Colonic mucosa (tissue), 4 donors: ENCODE measurements at regions not wholly inside any gene's neighbourhood (a gene's known extent, or its start where the extent isn't known, plus 50 kb on each side); places are given as distances from the start of the nearest gene placed in this dataset.

Experiments used
- DNase-seq: peaks from one replicate; pipeline ENCODE4 v3.0.0-alpha.2; 2020
- H3K27ac ChIP-seq: fragments of 200-600 bp; one replicate; pipeline ENCODE4 v1.8.0; 2021
- H3K27me3 ChIP-seq: fragments of 200-600 bp; one replicate; pipeline ENCODE4 v1.8.0; 2021
- H3K36me3 ChIP-seq: fragments of 200-600 bp; one replicate; pipeline ENCODE4 v1.8.0; 2021
- H3K4me1 ChIP-seq: fragments of 200-600 bp; one replicate; pipeline ENCODE4 v1.8.0; 2021; ENCODE audit warnings: mild to moderate bottlenecking
- H3K4me3 ChIP-seq: fragments of 200-600 bp; one replicate; pipeline ENCODE4 v1.8.0; 2021
- H3K9ac ChIP-seq, 2 donors: one replicate each; pipeline ENCODE4 v1.7.0; 2013; ENCODE audit warnings: control low read depth in 2 of 2, low read depth in 2 of 2, low read length in 2 of 2
- H3K9me3 ChIP-seq: fragments of 200-600 bp; one replicate; pipeline ENCODE4 v1.8.0; 2021
- intact Hi-C: fragments of 100-400 bp; cut with DNase I; formaldehyde crosslinking; loops from one replicate; pipeline ENCODE4 v1.14.1; 2022
- TF ChIP-seq, protein P1 (sequence below): fragments of 200-600 bp; IDR thresholded peaks from one replicate; pipeline ENCODE4 v1.8.0; 2022; ENCODE audit warnings: antibody characterized with exemption, mild to moderate bottlenecking
- donor health status: healthy.
- donor health status: DM: no; HTN: no; CAD: no.
- donor health status: DM: no; HTN: no; CAD: no.

DNA sequence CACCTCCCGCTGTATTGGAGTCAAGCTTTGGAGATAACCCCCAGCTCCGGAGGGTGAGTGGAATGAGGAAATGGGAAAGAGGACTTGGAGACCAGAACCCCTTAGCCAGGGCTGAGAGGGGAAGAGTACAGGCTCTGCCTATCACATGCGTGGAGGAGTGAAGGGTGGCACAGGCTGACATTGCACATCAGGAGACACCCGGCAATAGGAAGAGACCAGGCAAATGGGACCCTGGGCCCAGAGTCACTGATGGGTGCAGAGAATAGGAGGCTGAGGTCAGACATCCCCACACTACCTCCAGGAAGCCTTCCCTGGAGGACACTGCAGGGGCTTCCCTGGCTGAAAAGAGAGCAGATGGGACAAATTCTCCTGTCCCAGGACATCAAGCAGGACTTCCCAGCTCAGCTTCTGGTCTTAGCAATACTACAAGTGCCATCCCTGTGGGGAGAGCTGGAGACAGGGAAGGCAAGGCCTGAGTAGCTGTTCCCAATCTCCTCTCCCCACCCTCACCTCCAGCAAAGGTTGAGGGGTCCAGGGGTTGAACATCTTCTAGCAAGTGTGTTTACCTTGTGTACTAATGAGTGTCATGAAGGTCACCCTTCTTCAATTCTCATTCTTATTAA lies 160.7 kb downstream of the BUD13 start:
- TF ChIP-seq, protein P1, sequence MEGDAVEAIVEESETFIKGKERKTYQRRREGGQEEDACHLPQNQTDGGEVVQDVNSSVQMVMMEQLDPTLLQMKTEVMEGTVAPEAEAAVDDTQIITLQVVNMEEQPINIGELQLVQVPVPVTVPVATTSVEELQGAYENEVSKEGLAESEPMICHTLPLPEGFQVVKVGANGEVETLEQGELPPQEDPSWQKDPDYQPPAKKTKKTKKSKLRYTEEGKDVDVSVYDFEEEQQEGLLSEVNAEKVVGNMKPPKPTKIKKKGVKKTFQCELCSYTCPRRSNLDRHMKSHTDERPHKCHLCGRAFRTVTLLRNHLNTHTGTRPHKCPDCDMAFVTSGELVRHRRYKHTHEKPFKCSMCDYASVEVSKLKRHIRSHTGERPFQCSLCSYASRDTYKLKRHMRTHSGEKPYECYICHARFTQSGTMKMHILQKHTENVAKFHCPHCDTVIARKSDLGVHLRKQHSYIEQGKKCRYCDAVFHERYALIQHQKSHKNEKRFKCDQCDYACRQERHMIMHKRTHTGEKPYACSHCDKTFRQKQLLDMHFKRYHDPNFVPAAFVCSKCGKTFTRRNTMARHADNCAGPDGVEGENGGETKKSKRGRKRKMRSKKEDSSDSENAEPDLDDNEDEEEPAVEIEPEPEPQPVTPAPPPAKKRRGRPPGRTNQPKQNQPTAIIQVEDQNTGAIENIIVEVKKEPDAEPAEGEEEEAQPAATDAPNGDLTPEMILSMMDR: no peak
- no peak overlapping the region for H3K9ac ChIP-seq
- intact Hi-C loops: no loop called here
- H3K36me3 ChIP-seq: no peaks in the 10 kb centered on the region
- H3K9me3 ChIP-seq: no peaks in the 10 kb centered on the region
- no peaks in the 10 kb centered on the region for H3K4me1 ChIP-seq
- H3K27ac ChIP-seq: no peak overlapping the region
- H3K27me3 ChIP-seq: no peaks in the 10 kb centered on the region
- DNase-seq: no peak
- H3K4me3 ChIP-seq: no peak overlapping the region

DNA sequence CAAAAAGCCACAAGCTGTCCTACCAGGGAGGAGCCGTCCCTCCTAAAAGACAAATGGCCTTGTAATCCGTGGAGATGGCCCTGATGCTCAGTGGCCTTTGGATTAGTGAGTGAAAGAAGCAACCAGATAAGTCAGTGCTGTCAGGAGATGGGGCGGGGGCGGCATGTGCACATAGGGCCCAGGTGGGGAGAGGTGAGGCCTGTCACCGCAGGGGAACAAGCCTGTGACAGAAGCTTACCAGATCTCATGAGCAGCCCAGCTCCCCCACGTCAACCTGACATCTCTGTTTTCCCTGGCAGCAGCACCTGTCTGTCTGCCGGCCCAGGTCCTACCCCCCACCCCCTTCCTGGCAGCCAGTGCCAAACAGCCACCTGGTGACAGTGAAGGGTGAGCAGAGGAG lies 162.6 kb downstream of the BUD13 start:
- no peak for DNase-seq
- H3K4me3 ChIP-seq: no peak overlapping the region
- TF ChIP-seq, protein P1: no peak

DNA sequence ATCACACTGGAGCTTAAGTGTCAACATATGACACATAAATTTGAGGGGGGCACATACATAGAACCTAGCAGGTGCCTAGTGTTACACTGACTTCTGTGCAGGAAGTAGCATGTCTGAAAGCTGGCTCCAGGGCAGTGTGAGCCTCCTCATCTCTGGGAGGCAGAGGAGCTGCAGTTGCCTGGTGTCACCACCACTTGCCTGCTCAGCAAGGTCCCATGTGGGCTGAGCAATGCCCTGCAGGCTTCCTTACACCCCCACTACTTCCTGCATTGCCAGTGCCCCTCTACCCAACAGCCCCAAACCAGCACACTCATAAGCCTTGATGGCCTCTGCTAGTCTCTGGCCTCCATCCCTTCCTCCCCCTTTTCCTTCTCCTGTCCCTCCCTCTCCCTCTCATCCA lies 165.8 kb downstream of the BUD13 start:
- no peak overlapping the region for H3K9ac ChIP-seq
- intact Hi-C loops: no loop called here
- no peak overlapping the region for H3K27ac ChIP-seq
- no peaks in the 10 kb centered on the region for H3K36me3 ChIP-seq
- no peaks in the 10 kb centered on the region for H3K4me1 ChIP-seq
- no peak overlapping the region for H3K4me3 ChIP-seq
- no peaks in the 10 kb centered on the region for H3K27me3 ChIP-seq
- TF ChIP-seq, protein P1: no peak
- no peaks in the 10 kb centered on the region for H3K9me3 ChIP-seq
- DNase-seq: no peak

More for the DNA sequence above, 162.6 kb downstream of the BUD13 start:
- Histone ChIP-seq H3K36me3 (no peaks in the 10 kb centered on the region), H3K4me1 (no peaks in the 10 kb centered on the region), H3K9ac (no peak overlapping the region), H3K9me3 (no peaks in the 10 kb centered on the region), H3K27me3 (no peaks in the 10 kb centered on the region), H3K27ac (no peak overlapping the region)
- intact Hi-C loops: no loop called here

DNA sequence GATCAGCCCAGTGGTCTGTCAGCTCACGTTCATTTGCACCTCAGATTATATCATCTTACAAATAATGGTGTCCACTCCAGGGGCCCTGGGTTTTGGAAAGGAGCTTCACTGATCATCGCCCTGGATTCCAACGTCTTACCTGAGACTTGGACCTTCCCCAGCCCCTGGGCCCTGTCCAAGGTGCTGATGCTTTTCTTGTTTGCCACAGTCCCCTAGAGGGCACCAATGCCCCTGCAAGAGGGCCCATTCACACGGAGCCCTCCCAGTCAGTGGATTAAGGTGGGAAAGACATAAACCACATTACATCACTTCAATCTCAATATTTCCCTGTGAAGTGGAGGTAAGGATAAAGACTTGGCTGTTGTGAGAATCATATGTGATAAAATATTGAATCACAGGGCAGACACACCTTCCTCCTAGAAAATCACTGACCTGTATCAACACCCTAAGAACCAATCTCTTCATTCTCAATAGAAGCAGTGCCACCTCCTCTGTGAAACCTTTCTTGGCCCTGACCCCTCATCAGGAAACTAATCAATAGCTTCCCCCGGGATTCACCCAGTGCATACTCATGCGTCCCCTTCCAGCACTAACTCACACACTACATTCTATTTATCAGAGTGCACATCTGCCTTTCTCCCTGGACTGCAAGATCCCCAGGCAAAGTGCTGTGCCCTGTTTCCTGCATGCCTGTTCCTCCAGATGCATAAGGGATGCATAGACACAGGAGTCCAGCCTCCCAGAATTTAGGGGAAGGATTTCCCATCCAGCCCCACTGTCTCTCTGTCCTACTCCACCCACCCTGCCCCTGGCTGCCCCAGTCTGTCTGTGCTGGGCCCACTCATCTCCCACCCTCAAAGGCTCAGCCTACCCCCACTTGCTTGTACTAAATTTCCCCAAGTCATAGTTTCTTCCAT lies 167.0 kb downstream of the BUD13 start:
- H3K9me3 ChIP-seq: no peaks in the 10 kb centered on the region
- intact Hi-C loops: no loop called here
- no peaks in the 10 kb centered on the region for H3K27me3 ChIP-seq
- no peaks in the 10 kb centered on the region for H3K36me3 ChIP-seq
- H3K4me3 ChIP-seq: no peak overlapping the region
- DNase-seq: peak; percentile 46
- no peak overlapping the region for H3K9ac ChIP-seq
- TF ChIP-seq, protein P1: no peak
- no peaks in the 10 kb centered on the region for H3K4me1 ChIP-seq
- no peak overlapping the region for H3K27ac ChIP-seq

DNA sequence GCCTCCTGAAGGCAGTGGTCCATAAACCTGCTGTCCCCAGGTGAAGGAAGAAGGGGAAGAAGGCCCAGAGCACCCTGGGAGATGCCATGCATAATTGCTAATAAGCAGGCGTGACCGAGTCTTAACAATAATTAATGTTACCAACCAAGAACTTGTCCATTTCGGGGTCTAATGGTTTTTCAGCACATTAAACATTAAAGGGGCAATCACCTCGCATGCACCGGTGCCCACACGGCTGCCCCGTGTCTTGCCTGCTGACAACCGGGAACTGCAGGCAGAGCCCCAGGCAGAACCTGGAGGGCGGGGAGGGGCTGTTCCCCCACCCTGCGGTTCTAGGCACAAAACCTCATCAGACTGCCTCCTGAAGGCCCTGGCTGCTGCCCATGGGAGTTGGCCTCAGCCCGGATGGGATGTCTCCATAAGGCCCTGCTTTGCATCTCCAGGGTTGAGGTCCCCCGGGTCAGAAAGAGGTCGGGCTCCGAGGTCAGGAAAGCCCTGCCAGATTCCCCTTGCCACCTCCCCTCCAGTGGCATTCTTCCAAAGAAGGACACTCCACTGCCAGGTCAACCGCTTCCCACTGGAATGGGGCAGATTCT lies 169.0 kb downstream of the BUD13 start:
- Histone ChIP-seq H3K4me1 (no peaks in the 10 kb centered on the region), H3K9me3 (no peaks in the 10 kb centered on the region), H3K27me3 (no peaks in the 10 kb centered on the region), H3K9ac (no peak overlapping the region), H3K36me3 (no peaks in the 10 kb centered on the region), H3K4me3 (no peak overlapping the region), H3K27ac (no peak overlapping the region)
- no peak for DNase-seq
- TF ChIP-seq, protein P1: no peak
- intact Hi-C loops: no loop called here
